GM10248 (cell line): ENCODE measurements at regions not wholly inside any gene's neighbourhood (a gene's known extent, or its start where the extent isn't known, plus 50 kb on each side); places are given as distances from the start of the nearest gene placed in this dataset.

ENCODE experiments used
- CTCF ChIA-PET: fragments of 300-600 bp; sonication (Branson Sonifier 250); formaldehyde crosslinking; extraction: SDS; loops from one replicate; lab custom pipeline; 2021; ENCODE audit warnings: antibody characterized with exemption; lab: Yijun Ruan, JAX
- POLR2A ChIA-PET: fragments of 350-650 bp; sonication (Branson Sonifier 250); formaldehyde crosslinking; extraction: SDS; loops from one replicate; lab custom pipeline; 2020; ENCODE audit warnings: antibody characterized with exemption; lab: Yijun Ruan, JAX
- DNase-seq: peaks from one replicate; pipeline ENCODE4 v3.0.0; 2012; ENCODE audit errors: extremely low spot score
- TF ChIP-seq, protein P1 (sequence below): IDR thresholded peaks from 2 replicates; pipeline ENCODE4 v1.5.1; 2012; ENCODE audit warnings: mild to moderate bottlenecking, low read depth; ENCODE audit errors: extremely low read depth, missing control alignments, control extremely low read depth

DNA sequence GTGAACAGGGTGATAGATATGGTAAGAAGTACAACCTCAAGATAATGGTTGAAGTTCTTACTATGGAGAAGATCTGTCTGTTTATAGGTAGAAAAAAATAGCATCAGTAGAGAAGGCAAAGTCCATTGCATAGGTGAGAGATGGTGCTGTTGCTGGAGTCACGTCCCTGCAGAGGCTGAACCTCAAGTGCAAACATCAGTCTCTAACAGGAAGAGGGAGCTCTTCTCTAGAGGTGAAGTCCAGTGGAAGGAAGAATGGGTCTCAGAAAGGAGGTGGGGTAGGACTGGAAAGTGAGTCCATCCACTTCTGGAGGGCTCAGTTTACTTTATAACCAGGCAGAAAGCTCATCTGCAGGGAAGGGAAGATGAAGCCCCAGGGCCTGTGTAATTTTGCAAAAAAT is 337.7 kb downstream of the MEIS1 start:
- DNase-seq = no peak
- TF ChIP-seq, protein P1, sequence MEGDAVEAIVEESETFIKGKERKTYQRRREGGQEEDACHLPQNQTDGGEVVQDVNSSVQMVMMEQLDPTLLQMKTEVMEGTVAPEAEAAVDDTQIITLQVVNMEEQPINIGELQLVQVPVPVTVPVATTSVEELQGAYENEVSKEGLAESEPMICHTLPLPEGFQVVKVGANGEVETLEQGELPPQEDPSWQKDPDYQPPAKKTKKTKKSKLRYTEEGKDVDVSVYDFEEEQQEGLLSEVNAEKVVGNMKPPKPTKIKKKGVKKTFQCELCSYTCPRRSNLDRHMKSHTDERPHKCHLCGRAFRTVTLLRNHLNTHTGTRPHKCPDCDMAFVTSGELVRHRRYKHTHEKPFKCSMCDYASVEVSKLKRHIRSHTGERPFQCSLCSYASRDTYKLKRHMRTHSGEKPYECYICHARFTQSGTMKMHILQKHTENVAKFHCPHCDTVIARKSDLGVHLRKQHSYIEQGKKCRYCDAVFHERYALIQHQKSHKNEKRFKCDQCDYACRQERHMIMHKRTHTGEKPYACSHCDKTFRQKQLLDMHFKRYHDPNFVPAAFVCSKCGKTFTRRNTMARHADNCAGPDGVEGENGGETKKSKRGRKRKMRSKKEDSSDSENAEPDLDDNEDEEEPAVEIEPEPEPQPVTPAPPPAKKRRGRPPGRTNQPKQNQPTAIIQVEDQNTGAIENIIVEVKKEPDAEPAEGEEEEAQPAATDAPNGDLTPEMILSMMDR = no peak
- CTCF ChIA-PET = no interaction called here
- POLR2A ChIA-PET = no interaction called here

DNA sequence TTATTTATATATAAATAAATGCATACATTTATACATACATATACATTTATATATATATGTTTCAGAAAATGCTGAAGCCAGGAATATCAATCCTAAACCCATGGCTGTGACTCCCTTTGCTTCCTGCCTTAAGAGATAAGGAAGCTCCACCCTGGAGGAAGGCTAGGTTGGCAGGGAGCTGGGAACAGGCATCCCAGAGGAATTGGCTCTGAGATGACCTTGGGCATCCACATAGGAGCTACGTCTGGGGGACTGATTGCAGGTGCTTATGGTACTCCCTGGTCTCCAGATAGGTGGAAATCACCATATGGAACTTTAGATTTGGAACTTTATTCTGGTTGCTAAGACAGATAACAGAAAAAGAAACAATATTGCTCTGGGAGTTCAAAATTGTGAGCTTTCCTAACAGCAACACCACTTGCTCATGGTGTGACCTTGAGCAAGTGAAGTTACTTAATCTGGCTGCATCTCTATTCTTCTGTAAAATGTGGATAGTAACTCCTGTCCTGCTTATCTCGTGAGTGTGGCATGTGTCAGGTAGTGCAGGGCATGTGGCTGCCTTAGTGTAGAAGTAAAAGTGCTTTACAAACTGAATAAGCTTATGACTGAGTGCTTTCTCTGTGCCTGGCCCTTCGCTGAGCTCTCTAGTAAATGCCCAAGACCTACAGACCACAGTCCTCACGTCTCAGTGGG is 341.0 kb downstream of the MEIS1 start:
- CTCF ChIA-PET = interaction anchor here (1.3 kb wide), 1 partner anchor 8 kb away, joined by 3 read pairs; no protein-coding TSS in a partner anchor
- DNase-seq = no peak
- POLR2A ChIA-PET = no interaction called here
- TF ChIP-seq, protein P1 = no peak

DNA sequence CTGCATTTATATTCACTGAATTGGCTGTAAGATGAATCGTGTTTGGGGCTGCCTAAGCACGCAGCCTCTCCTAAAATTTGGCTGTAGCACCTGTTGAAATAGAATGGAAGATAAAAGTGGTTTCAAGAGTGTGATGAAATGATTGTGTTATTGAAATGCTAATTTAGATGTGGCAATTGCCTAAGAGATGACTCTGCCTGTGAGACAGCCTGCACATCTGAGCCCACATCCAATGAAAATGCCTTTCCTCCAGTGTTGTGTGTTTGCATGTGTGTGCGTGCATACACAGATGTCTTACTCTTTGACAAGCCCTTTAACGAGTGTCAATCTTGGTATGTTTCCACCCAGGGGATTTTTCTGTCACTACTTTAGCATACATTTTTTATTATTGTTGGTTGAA is 346.9 kb downstream of the MEIS1 start:
- TF ChIP-seq, protein P1 = no peak
- POLR2A ChIA-PET = no interaction called here
- no peak for DNase-seq
- CTCF ChIA-PET = no interaction called here

DNA sequence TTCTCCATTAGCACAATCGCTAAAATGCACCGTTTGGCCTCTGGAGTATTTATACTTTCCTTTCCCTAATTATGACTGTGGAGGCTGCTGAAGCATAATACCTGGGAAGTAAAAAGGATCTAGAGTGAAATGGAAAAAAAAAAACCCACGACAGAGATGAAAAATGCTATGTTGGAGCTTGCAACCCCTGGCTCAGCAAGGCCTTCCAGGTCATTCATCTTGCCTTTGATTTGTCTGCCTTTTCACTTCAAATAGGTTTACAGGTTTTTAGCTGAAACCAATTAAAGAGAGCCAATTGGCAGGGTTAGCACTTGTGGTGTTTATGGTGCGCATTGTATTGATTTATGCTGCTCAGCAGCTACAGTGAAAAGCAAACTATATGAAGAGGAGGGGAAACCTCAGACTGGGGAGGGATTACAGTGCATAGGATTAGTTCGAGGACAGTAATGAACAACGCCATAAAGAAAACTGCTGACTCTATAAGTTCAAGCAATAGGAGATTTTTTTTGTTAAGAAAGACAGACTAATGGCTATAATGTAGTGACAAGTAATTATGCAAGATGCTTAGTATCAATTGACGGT is 347.9 kb downstream of the MEIS1 start:
- TF ChIP-seq, protein P1 = no peak
- ChIA-PET CTCF (no interaction called here), POLR2A (no interaction called here)
- no peak for DNase-seq

DNA sequence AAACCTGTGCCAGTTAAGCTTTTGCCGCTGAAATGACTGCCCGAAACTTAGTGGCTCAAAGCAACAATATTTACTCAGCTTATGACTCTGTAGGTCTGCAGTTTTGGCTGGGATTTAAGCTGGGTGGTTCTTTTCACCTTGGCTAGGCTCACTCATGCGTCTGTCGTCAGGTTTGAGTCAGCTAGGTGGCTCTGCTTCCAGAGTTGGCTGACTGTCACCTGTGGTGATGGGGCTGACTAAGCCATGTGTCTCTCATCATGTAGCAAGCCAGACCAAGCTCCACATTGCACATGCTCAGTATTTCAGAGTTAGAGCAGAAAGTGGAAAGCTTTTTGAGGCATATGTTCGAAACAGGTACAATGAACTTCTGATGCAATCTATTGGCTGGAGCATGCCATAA is 354.8 kb downstream of the MEIS1 start:
- DNase-seq = no peak
- ChIA-PET POLR2A (no interaction called here), CTCF (no interaction called here)
- TF ChIP-seq, protein P1 = no peak

DNA sequence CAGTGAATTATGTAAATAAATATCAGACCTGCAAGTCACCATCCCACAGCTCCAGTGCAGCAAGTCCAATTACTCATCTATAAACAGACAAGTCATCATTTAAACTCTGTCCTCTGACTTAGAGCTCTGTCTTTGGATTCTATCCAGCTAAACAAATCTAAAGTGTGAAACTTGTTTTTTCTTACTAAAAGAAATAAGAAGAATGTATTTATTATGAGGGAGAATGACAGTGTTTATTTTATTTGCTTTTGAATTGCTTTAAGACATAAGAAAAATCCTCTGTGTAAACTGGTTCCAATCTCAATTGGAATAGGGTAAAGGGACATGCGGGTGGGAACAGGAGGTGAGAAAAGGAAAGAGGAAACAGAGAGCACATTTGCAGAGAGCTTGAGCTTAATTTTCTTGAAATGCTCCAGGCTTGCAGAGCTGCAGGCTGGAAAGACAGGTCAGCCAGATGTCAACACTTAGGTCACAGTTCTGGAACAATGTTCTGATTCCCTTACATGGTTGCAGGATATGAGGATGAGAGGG is 355.8 kb downstream of the MEIS1 start:
- TF ChIP-seq, protein P1 = no peak
- DNase-seq = no peak
- POLR2A ChIA-PET = no interaction called here
- CTCF ChIA-PET = no interaction called here
